ENCODE measurements at regions not wholly inside any gene's neighbourhood (a gene's known extent, or its start where the extent isn't known, plus 50 kb on each side); places are given as distances from the start of the nearest gene placed in this dataset.
"Not testable (repeated sequence)": the region's sequence is repeated elsewhere in the genome, so short reads cannot be mapped to it uniquely, and the experiment has no call there.

- no peak for DNase-seq (ENCODE audit: low read depth)
Observed at GRCh38 chr1:103997631-103998030, 247.9 kb downstream of the AMY1C start.

DNA sequence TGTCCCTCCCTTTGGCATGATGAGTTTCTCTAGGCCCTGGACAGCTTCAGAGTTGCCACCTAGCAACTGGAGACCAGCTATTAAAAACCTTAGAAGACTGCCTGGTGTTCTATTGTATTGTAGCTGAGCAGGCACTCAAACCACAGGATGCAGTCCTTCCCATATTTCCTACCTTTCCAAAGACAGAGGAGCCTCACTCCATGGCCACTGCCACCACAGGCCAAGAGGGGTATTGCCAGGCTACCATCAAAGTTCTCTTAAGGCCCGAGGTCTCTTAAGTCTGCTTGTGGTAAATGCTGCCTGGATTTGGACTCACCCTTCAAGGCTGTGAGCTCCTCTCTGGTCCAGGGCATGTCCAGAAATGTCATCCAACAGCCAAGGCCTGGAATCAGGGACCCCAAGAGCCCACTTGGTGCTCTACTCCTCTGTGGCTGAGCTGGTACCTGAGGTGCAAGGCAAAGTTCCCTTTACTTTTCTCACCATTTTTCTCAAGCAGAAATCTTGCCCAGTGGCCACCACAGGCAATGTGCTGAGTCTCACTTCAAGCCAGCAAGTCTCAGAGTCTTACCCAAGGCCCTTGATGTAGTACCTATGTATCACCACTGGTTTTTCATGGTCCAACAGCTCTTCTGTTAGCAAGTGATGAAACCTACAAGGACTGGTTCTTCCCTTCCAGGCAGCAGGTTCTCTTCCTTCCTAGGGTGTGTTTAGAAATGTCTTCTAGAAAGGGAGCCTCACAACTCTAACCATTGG is 269.4 kb downstream of the AMY1C start:
- H3K4me3 ChIP-seq (ENCODE audit: low read depth, low read length) = no peak overlapping the region
- DNase-seq (ENCODE audit: low read depth) = no peak

More at GRCh38 chr1:103997631-103998030, 247.9 kb downstream of the AMY1C start:
- H3K4me3 ChIP-seq (ENCODE audit: low read depth, low read length) = no peak overlapping the region

GRCh38 chr1:104019675-104020049 is 270.0 kb downstream of the AMY1C start:
- no peak overlapping the region for H3K4me3 ChIP-seq (ENCODE audit: low read depth, low read length)
- DNase-seq (ENCODE audit: low read depth) = no peak

DNA sequence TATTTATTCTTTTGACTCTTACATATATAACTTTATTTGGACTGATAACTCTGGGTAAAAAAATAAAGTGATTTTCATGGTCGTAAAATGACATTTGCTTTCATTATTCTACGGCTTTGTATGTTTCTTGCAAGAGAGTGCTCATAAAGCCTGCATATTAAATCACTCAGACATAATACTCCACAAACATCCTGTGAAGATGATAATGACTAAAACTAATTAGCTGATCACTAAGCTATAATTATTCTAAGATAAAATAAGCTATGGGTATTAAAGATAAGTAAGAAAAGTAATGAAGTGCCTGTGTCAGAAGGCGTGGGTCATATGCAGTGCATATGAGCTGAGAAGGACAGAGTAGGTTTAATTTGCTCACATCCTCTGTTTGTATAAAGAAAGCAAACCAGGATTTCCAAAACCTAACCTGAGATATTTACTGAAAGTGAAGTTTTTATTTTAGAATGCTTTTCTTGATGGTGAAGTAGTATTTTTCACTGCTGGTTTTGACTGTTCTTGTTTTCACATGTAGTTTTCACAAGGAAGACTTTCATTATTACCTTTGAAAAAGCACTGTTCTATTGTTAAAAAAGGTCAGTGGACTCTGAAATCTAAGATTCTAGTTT is 278.8 kb downstream of the AMY1C start:
- no peak for DNase-seq (ENCODE audit: low read depth)
- no peak overlapping the region for H3K4me3 ChIP-seq (ENCODE audit: low read depth, low read length)

DNA sequence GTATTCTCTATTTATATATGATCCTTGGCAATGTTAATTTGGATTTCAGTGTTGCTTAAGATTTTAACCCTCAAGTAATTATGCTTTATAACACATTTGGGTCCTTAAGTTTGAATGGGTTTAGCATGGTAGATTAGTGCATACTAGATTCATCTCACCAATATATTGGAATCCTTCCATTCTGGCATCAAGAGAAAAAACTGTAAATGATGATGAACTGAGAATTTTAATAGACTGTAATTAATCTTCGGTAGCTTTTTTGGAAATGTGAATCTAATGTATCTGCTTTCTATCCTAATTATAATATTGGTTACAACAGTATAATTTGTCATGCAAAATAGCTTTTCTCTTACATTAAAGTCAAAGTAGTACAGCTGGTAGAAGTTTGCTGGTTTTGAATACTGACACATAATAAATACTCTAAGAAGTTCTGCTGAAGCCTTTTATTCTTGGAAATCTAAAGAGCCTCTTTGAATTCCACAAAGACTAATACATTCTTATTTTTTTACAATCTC is 279.8 kb downstream of the AMY1C start:
- no peak overlapping the region for H3K4me3 ChIP-seq (ENCODE audit: low read depth, low read length)
- no peak for DNase-seq (ENCODE audit: low read depth)

- no peak overlapping the region for H3K4me3 ChIP-seq (ENCODE audit: low read depth, low read length)
- DNase-seq (ENCODE audit: low read depth) = no peak
Observed at GRCh38 chr1:104056786-104057185, 307.1 kb downstream of the AMY1C start.

DNA sequence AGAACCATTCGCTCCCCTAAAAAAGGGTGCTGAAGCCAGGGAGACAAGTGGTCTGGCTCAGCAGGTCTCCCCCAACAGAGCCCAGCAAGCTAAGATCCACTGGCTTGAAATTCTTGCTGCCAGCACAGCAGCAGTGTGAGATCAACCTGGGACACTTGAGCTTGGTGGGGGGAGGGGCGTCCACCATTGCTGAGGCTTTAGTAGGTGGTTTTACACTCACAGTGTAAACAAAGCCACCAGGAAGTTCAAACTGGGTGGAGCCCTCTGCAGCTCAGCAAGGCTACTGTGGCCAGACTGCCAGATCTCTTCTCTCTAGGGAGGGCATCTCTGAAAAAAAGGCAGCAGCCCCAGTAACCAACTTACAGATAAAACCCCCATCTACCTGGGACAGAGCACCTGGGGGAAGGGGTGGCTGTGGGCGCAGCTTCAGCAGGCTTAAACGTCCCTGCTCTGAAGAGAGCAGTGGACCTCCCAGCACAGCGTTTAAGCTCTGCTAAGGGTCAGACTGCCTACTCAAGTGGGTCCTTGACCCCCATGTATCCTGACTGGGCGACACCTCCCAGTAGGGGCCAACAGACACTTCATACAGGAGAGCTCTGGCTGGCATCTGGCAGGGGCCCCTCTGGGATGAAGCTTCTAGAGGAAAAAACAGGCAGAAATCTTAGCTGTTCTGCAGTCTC is 307.7 kb downstream of the AMY1C start:
- not testable (repeated sequence) for H3K4me3 ChIP-seq (ENCODE audit: low read depth, low read length); DNase-seq (ENCODE audit: low read depth)

DNA sequence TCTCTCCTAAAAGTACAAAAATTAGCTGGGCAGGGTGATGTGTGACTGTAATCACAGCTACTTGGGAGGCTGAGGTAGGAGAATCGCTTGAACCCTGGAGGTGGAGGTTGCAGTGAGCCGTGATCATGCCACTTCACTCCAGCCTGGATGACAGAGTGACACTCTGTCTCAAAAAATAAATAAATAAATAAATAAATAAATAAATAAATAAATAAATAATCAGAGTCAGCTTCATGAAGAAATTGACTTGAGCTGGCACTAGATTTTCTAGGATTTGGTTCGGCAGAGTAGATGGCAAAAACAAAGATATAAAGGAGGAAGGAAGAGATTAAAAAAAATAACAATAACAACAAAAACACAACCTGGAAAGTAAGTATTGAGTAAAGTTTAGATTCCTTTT is 311.9 kb downstream of the AMY1C start:
- H3K4me3 ChIP-seq (ENCODE audit: low read depth, low read length); DNase-seq (ENCODE audit: low read depth): not testable (repeated sequence)

- DNase-seq (ENCODE audit: low read depth) = no peak
- H3K4me3 ChIP-seq (ENCODE audit: low read depth, low read length) = no peak overlapping the region
Observed at GRCh38 chr1:104064399-104064798, 314.7 kb downstream of the AMY1C start.

DNA sequence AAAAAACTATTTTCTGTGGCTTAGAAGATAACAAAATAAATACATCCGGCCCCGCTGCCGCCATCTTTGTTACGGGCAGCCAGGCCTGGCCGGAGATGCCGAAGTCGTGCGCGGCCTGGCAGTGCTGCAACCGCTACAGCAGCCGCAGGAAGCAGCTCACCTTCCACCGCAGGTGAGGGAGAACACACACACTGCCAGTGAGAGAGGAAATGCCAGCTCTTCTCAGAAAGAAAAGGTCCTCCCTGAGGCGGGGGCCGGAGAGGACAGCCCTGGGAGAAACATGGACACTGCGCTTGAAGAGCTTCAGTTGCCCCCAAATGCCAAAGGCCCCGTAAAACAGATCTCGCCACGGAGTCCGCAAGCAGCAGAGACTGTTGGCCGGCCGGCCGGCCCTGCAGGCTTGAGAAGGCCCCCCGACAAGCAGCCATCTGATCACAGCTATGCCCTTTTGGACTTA is 323.2 kb downstream of the AMY1C start:
- H3K4me3 ChIP-seq (ENCODE audit: low read depth, low read length) = no peak overlapping the region
- DNase-seq (ENCODE audit: low read depth) = no peak

DNA sequence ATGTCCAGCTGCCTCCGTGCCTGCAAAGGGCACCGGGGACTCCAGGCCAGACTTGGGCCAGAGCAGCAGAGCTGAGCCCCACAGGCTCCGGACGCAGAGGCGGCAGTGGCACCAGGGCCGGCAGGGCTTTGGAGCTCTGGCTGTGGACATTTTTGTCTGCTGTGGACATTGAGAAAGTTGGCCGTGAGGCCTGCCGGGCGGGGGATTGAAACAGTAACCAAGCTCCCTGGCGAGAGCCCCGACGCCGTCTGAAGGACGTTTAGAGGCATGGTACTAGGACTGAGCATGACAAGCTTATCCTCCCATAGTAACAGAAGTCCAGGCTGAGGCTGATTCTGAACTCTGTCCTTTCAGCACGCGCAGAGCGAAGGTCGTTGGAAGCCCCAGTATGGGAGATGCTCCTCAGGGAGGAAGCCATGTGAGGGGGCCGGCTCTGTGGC is 323.8 kb downstream of the AMY1C start:
- H3K4me3 ChIP-seq (ENCODE audit: low read depth, low read length) = no peak overlapping the region
- DNase-seq (ENCODE audit: low read depth) = no peak

DNA sequence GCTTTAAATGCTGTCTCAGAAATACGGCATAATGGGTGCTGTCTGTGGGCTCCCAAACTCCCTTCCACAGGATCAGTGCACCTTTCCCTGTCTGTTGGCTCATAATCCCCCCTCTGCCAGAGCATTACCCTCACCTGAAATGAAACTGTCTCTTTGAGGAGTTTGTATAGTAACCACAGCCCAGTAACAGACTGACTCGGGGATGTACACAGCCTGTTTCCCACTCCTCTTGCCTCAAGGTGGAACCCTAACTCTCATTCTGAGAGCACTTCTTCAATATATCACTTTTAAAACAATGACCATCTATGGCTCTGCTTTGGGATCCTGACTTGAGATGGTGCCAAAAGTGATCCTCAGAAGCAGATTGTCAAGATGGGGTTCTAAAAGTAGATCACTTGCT is 332.5 kb downstream of the AMY1C start:
- no peak for DNase-seq (ENCODE audit: low read depth)
- no peak overlapping the region for H3K4me3 ChIP-seq (ENCODE audit: low read depth, low read length)

- no peak for DNase-seq (ENCODE audit: low read depth)
- no peak overlapping the region for H3K4me3 ChIP-seq (ENCODE audit: low read depth, low read length)
Observed at GRCh38 chr1:104084380-104084779, 334.7 kb downstream of the AMY1C start.

GRCh38 chr1:104092698-104093097 is 343.0 kb downstream of the AMY1C start:
- DNase-seq (ENCODE audit: low read depth) = no peak
- H3K4me3 ChIP-seq (ENCODE audit: low read depth, low read length) = no peak overlapping the region

DNA sequence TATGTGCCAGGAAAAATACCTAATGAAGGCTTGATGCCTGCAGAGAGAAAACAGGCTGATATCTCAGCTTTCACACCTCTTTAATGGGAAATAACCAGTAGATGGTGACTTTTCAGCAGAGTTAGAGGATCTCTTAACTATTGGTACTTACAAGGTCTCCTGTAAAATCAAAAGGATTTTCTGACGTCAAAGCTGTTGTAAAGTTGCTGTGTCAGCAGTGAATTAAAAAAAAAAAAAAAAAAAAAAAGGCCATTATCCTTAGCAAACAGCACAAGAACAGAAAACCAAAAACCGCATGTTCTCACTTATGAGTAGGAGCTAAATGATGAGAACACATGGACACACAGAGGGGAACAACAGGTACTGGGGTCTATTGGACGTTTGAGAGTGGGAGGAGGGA is 349.1 kb downstream of the AMY1C start:
- DNase-seq (ENCODE audit: low read depth) = no peak
- no peak overlapping the region for H3K4me3 ChIP-seq (ENCODE audit: low read depth, low read length)

GRCh38 chr1:104100115-104100514 is 350.4 kb downstream of the AMY1C start:
- H3K4me3 ChIP-seq (ENCODE audit: low read depth, low read length) = no peak overlapping the region
- DNase-seq (ENCODE audit: low read depth) = no peak

GRCh38 chr1:104105465-104105864 is 355.8 kb downstream of the AMY1C start:
- no peak overlapping the region for H3K4me3 ChIP-seq (ENCODE audit: low read depth, low read length)

GRCh38 chr1:104120525-104120924 is 370.8 kb downstream of the AMY1C start:
- DNase-seq (ENCODE audit: low read depth) = no peak
- H3K4me3 ChIP-seq (ENCODE audit: low read depth, low read length) = no peak overlapping the region

More at GRCh38 chr1:104105465-104105864, 355.8 kb downstream of the AMY1C start:
- DNase-seq (ENCODE audit: low read depth) = no peak

- H3K4me3 ChIP-seq (ENCODE audit: low read depth, low read length) = no peak overlapping the region
- no peak for DNase-seq (ENCODE audit: low read depth)
Observed at GRCh38 chr1:104121271-104121670, 371.6 kb downstream of the AMY1C start.

DNA sequence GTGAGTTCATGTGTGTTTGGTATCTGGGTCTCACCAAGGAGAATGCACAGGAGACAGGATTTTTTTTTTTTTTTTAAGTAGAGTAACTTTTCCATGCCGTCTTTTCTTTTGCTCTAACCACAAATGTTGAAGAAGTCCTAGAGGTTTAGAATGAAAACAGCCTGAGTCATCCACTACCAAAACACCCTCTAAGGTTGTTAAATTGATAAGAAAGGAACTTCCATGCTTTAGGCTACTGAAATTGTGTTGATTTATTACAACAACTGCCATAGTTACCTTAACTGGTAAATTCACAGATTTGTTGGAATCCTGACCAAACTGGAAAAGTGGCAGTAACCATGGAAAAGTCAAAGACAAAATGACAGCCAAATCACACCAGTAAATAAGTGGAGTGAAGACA is 375.6 kb downstream of the AMY1C start:
- DNase-seq (ENCODE audit: low read depth) = no peak
- H3K4me3 ChIP-seq (ENCODE audit: low read depth, low read length) = no peak overlapping the region

Data from skeletal muscle cell (primary cell).